WTC11 (cell line): ENCODE measurements at regions not wholly inside any gene's neighbourhood (a gene's known extent, or its start where the extent isn't known, plus 50 kb on each side); places are given as distances from the start of the nearest gene placed in this dataset.

Experiments
- ATAC-seq: fragments of 200-7000 bp; cut with Tn5 transposase; 2 replicates; pipeline ENCODE4 v1.10.0; 2021; ENCODE audit warnings: mild to moderate bottlenecking, moderate library complexity
- CTCF ChIA-PET: fragments of 300-600 bp; sonication (Branson Sonifier 250); formaldehyde crosslinking; loops from one replicate; lab custom pipeline; 2021; ENCODE audit warnings: antibody characterized with exemption; lab: Charles Lee
- POLR2A ChIA-PET: fragments of 350-600 bp; sonication (Branson Sonifier 250); formaldehyde crosslinking; loops from one replicate; lab custom pipeline; 2021; ENCODE audit warnings: antibody characterized with exemption; lab: Charles Lee
- DNase-seq: peaks from one replicate; pipeline ENCODE4 v3.0.0; 2021; ENCODE audit warnings: low spot score
- H3K27ac Mint-ChIP-seq: 2 replicates; pipeline ENCODE4 v1.8.0; 2021; ENCODE audit warnings: mixed read lengths
- H3K27me3 Mint-ChIP-seq: 2 replicates; pipeline ENCODE4 v1.8.0; 2021; ENCODE audit warnings: low read depth, mild to moderate bottlenecking, moderate library complexity, mixed read lengths
- H3K36me3 Mint-ChIP-seq: 2 replicates; pipeline ENCODE4 v1.8.0; 2021; ENCODE audit warnings: mixed read lengths
- H3K4me1 Mint-ChIP-seq: 2 replicates; pipeline ENCODE4 v1.8.0; 2022; ENCODE audit warnings: mixed read lengths
- H3K4me3 Mint-ChIP-seq: 2 replicates; pipeline ENCODE4 v1.8.0; 2021; ENCODE audit warnings: mild to moderate bottlenecking, moderate library complexity, mixed read lengths
- H3K9me3 Mint-ChIP-seq: 2 replicates; pipeline ENCODE4 v1.8.0; 2021; ENCODE audit warnings: mixed read lengths
- FOXK1 ChIP-seq: sonication (generic); formaldehyde crosslinking; IDR thresholded peaks from 2 replicates; pipeline ENCODE4 v1.8.0; 2022; ENCODE audit warnings: mild to moderate bottlenecking, moderate library complexity, missing genetic modification reagents
- GABPB1 ChIP-seq: sonication (generic); formaldehyde crosslinking; IDR thresholded peaks from 2 replicates; pipeline ENCODE4 v1.8.1; 2023; ENCODE audit warnings: mild to moderate bottlenecking, missing genetic modification reagents
- JAZF1 ChIP-seq: fragments of 250-450 bp; sonication (Bioruptor Pico); IDR thresholded peaks from 2 replicates; pipeline ENCODE4 v1.9.0; 2021; ENCODE audit warnings: moderate library complexity, mild to moderate bottlenecking, inconsistent platforms
- RORB ChIP-seq: fragments of 250-450 bp; sonication (Bioruptor Pico); IDR thresholded peaks from 2 replicates; pipeline ENCODE4 v1.9.0; 2021; ENCODE audit warnings: mild to moderate bottlenecking
- ZNF138 ChIP-seq: sonication (generic); formaldehyde crosslinking; conservative IDR thresholded peaks from 2 replicates; pipeline ENCODE4 v1.8.1; 2022; ENCODE audit warnings: mild to moderate bottlenecking, moderate library complexity, missing genetic modification reagents
- ZNF219 ChIP-seq: sonication (generic); formaldehyde crosslinking; IDR thresholded peaks from 2 replicates; pipeline ENCODE4 v1.8.0; 2023; ENCODE audit warnings: missing genetic modification reagents, mild to moderate bottlenecking, borderline replicate concordance
- TF ChIP-seq, protein P1 (sequence below): sonication (generic); formaldehyde crosslinking; IDR thresholded peaks from 2 replicates; pipeline ENCODE4 v1.8.0; 2022; ENCODE audit warnings: mild to moderate bottlenecking, missing genetic modification reagents
- TF ChIP-seq, protein P2 (sequence below): fragments of 250-450 bp; sonication (Bioruptor Pico); IDR thresholded peaks from 2 replicates; pipeline ENCODE4 v1.9.0; 2021; ENCODE audit warnings: mild to moderate bottlenecking
- TF ChIP-seq, protein P3 (sequence below): sonication (generic); formaldehyde crosslinking; IDR thresholded peaks from 2 replicates; pipeline ENCODE4 v1.8.1; 2022; ENCODE audit warnings: low read depth, mild to moderate bottlenecking, moderate library complexity, missing genetic modification reagents, borderline replicate concordance
- TF ChIP-seq, protein P4 (sequence below): fragments of 200-600 bp; IDR thresholded peaks from 2 replicates; pipeline ENCODE4 v1.8.0; 2022; ENCODE audit warnings: antibody characterized with exemption
- TF ChIP-seq, protein P5 (sequence below): sonication (generic); formaldehyde crosslinking; IDR thresholded peaks from 2 replicates; pipeline ENCODE4 v1.8.1; 2022; ENCODE audit warnings: mild to moderate bottlenecking, missing genetic modification reagents, moderate library complexity, borderline replicate concordance
- TF ChIP-seq, protein P6 (sequence below): sonication (generic); formaldehyde crosslinking; IDR thresholded peaks from 2 replicates; pipeline ENCODE4 v1.8.0; 2023; ENCODE audit warnings: mild to moderate bottlenecking, missing genetic modification reagents
- TF ChIP-seq, protein P7 (sequence below): sonication (generic); formaldehyde crosslinking; conservative IDR thresholded peaks from 2 replicates; pipeline ENCODE4 v1.8.1; 2022; ENCODE audit warnings: mild to moderate bottlenecking, missing genetic modification reagents
- TF ChIP-seq, protein P8 (sequence below): sonication (generic); formaldehyde crosslinking; IDR thresholded peaks from 2 replicates; pipeline ENCODE4 v1.8.1; 2022; ENCODE audit warnings: mild to moderate bottlenecking, moderate library complexity, missing genetic modification reagents
- TF ChIP-seq, protein P9 (sequence below): sonication (generic); formaldehyde crosslinking; IDR thresholded peaks from 2 replicates; pipeline ENCODE4 v1.8.1; 2023; ENCODE audit warnings: mild to moderate bottlenecking, moderate library complexity, missing genetic modification reagents

DNA sequence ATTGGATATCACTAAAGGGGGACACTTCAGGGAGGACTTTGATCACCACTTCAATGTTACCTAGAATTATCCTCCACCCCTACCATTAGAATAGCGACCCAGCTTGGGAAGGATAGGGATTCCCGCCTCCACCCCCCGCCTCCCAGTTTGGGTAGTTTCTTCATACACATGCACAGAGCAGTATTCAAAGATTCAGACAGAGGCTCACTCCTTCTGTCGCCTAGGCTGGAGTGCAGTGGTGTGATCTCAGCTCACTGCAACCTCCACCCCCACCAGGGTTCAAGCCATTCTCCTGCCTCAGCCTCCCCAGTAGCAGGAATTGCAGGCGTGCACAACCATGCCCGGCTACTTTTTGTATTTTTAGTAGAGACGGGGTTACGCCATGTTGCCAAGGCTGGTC lies 1166.1 kb downstream of the TYW1 start:
- no peak for DNase-seq
- H3K4me3 Mint-ChIP-seq: no peak overlapping the region
- peaks cover 8% of the 10 kb centered on the region for H3K36me3 Mint-ChIP-seq
- TF ChIP-seq, protein P1, sequence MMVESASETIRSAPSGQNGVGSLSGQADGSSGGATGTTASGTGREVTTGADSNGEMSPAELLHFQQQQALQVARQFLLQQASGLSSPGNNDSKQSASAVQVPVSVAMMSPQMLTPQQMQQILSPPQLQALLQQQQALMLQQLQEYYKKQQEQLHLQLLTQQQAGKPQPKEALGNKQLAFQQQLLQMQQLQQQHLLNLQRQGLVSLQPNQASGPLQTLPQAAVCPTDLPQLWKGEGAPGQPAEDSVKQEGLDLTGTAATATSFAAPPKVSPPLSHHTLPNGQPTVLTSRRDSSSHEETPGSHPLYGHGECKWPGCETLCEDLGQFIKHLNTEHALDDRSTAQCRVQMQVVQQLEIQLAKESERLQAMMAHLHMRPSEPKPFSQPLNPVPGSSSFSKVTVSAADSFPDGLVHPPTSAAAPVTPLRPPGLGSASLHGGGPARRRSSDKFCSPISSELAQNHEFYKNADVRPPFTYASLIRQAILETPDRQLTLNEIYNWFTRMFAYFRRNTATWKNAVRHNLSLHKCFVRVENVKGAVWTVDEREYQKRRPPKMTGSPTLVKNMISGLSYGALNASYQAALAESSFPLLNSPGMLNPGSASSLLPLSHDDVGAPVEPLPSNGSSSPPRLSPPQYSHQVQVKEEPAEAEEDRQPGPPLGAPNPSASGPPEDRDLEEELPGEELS (CRISPR knock-in tag): no peak
- TF ChIP-seq FOXK1 (CRISPR knock-in tag): no peak
- TF ChIP-seq, protein P2, sequence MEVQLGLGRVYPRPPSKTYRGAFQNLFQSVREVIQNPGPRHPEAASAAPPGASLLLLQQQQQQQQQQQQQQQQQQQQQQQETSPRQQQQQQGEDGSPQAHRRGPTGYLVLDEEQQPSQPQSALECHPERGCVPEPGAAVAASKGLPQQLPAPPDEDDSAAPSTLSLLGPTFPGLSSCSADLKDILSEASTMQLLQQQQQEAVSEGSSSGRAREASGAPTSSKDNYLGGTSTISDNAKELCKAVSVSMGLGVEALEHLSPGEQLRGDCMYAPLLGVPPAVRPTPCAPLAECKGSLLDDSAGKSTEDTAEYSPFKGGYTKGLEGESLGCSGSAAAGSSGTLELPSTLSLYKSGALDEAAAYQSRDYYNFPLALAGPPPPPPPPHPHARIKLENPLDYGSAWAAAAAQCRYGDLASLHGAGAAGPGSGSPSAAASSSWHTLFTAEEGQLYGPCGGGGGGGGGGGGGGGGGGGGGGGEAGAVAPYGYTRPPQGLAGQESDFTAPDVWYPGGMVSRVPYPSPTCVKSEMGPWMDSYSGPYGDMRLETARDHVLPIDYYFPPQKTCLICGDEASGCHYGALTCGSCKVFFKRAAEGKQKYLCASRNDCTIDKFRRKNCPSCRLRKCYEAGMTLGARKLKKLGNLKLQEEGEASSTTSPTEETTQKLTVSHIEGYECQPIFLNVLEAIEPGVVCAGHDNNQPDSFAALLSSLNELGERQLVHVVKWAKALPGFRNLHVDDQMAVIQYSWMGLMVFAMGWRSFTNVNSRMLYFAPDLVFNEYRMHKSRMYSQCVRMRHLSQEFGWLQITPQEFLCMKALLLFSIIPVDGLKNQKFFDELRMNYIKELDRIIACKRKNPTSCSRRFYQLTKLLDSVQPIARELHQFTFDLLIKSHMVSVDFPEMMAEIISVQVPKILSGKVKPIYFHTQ: no peak
- TF ChIP-seq, protein P3, sequence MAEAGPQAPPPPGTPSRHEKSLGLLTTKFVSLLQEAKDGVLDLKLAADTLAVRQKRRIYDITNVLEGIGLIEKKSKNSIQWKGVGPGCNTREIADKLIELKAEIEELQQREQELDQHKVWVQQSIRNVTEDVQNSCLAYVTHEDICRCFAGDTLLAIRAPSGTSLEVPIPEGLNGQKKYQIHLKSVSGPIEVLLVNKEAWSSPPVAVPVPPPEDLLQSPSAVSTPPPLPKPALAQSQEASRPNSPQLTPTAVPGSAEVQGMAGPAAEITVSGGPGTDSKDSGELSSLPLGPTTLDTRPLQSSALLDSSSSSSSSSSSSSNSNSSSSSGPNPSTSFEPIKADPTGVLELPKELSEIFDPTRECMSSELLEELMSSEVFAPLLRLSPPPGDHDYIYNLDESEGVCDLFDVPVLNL (CRISPR knock-in tag): no peak
- TF ChIP-seq JAZF1 (CRISPR knock-in tag): no peak
- TF ChIP-seq, protein P4, sequence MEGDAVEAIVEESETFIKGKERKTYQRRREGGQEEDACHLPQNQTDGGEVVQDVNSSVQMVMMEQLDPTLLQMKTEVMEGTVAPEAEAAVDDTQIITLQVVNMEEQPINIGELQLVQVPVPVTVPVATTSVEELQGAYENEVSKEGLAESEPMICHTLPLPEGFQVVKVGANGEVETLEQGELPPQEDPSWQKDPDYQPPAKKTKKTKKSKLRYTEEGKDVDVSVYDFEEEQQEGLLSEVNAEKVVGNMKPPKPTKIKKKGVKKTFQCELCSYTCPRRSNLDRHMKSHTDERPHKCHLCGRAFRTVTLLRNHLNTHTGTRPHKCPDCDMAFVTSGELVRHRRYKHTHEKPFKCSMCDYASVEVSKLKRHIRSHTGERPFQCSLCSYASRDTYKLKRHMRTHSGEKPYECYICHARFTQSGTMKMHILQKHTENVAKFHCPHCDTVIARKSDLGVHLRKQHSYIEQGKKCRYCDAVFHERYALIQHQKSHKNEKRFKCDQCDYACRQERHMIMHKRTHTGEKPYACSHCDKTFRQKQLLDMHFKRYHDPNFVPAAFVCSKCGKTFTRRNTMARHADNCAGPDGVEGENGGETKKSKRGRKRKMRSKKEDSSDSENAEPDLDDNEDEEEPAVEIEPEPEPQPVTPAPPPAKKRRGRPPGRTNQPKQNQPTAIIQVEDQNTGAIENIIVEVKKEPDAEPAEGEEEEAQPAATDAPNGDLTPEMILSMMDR: no peak
- TF ChIP-seq, protein P5, sequence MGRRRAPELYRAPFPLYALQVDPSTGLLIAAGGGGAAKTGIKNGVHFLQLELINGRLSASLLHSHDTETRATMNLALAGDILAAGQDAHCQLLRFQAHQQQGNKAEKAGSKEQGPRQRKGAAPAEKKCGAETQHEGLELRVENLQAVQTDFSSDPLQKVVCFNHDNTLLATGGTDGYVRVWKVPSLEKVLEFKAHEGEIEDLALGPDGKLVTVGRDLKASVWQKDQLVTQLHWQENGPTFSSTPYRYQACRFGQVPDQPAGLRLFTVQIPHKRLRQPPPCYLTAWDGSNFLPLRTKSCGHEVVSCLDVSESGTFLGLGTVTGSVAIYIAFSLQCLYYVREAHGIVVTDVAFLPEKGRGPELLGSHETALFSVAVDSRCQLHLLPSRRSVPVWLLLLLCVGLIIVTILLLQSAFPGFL (CRISPR knock-in tag): no peak
- TF ChIP-seq, protein P6, sequence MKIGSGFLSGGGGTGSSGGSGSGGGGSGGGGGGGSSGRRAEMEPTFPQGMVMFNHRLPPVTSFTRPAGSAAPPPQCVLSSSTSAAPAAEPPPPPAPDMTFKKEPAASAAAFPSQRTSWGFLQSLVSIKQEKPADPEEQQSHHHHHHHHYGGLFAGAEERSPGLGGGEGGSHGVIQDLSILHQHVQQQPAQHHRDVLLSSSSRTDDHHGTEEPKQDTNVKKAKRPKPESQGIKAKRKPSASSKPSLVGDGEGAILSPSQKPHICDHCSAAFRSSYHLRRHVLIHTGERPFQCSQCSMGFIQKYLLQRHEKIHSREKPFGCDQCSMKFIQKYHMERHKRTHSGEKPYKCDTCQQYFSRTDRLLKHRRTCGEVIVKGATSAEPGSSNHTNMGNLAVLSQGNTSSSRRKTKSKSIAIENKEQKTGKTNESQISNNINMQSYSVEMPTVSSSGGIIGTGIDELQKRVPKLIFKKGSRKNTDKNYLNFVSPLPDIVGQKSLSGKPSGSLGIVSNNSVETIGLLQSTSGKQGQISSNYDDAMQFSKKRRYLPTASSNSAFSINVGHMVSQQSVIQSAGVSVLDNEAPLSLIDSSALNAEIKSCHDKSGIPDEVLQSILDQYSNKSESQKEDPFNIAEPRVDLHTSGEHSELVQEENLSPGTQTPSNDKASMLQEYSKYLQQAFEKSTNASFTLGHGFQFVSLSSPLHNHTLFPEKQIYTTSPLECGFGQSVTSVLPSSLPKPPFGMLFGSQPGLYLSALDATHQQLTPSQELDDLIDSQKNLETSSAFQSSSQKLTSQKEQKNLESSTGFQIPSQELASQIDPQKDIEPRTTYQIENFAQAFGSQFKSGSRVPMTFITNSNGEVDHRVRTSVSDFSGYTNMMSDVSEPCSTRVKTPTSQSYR (CRISPR knock-in tag): no peak
- TF ChIP-seq ZNF219 (CRISPR knock-in tag): no peak
- no peak for TF ChIP-seq RORB (CRISPR knock-in tag)
- TF ChIP-seq, protein P7, sequence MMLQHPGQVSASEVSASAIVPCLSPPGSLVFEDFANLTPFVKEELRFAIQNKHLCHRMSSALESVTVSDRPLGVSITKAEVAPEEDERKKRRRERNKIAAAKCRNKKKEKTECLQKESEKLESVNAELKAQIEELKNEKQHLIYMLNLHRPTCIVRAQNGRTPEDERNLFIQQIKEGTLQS (CRISPR knock-in tag): no peak
- TF ChIP-seq GABPB1: no peak
- TF ChIP-seq, protein P8, sequence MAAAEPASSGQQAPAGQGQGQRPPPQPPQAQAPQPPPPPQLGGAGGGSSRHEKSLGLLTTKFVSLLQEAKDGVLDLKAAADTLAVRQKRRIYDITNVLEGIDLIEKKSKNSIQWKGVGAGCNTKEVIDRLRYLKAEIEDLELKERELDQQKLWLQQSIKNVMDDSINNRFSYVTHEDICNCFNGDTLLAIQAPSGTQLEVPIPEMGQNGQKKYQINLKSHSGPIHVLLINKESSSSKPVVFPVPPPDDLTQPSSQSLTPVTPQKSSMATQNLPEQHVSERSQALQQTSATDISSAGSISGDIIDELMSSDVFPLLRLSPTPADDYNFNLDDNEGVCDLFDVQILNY (CRISPR knock-in tag): no peak
- TF ChIP-seq, protein P9, sequence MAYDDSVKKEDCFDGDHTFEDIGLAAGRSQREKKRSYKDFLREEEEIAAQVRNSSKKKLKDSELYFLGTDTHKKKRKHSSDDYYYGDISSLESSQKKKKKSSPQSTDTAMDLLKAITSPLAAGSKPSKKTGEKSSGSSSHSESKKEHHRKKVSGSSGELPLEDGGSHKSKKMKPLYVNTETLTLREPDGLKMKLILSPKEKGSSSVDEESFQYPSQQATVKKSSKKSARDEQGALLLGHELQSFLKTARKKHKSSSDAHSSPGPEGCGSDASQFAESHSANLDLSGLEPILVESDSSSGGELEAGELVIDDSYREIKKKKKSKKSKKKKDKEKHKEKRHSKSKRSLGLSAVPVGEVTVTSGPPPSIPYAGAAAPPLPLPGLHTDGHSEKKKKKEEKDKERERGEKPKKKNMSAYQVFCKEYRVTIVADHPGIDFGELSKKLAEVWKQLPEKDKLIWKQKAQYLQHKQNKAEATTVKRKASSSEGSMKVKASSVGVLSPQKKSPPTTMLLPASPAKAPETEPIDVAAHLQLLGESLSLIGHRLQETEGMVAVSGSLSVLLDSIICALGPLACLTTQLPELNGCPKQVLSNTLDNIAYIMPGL (CRISPR knock-in tag): no peak
- no peak for TF ChIP-seq ZNF138 (CRISPR knock-in tag)
- ATAC-seq: no peak
- POLR2A ChIA-PET: no interaction called here
- no peaks in the 10 kb centered on the region for H3K4me1 Mint-ChIP-seq
- H3K27ac Mint-ChIP-seq: no peak overlapping the region
- CTCF ChIA-PET: no interaction called here
- peaks cover 25% of the 10 kb centered on the region for H3K9me3 Mint-ChIP-seq
- no peaks in the 10 kb centered on the region for H3K27me3 Mint-ChIP-seq
